Breast epithelium (tissue), 4 donors: ENCODE measurements at regions not wholly inside any gene's neighbourhood (a gene's known extent, or its start where the extent isn't known, plus 50 kb on each side); places are given as distances from the start of the nearest gene placed in this dataset.

Experiments
- DNase-seq, 2 donors: peaks; one replicate each; pipeline ENCODE4 v3.0.0-alpha.2; 2019; ENCODE audit warnings: low spot score in 2 of 2
- H3K27ac ChIP-seq, 2 donors: fragments of 200-600 bp; sonication (generic) in 1 of 2; one replicate each; pipeline ENCODE4 v1.5.1; 2016 to 2019; ENCODE audit warnings: mild to moderate bottlenecking in 1 of 2
- H3K27me3 ChIP-seq, 2 donors: fragments of 200-600 bp; sonication (generic) in 1 of 2; one replicate each; pipeline versions ENCODE4 v1.5.1 to v1.6.0; 2017 to 2019; ENCODE audit warnings: control low read depth in 1 of 2, mild to moderate bottlenecking in 1 of 2
- H3K36me3 ChIP-seq: fragments of 200-600 bp; one replicate; pipeline ENCODE4 v1.5.1; 2019
- H3K4me1 ChIP-seq, 2 donors: fragments of 200-600 bp; sonication (generic); one replicate each; pipeline ENCODE4 v1.5.1; 2016 to 2019; ENCODE audit warnings: control low read depth in 1 of 2
- H3K4me3 ChIP-seq, 3 donors: fragments of 200-600 bp; sonication (generic); 1 replicate in 2 of 3; 2 replicates in 1 of 3; pipeline ENCODE4 v1.5.1; 2016 to 2019; ENCODE audit warnings: mild to moderate bottlenecking in 3 of 3, moderate library complexity in 2 of 3
- H3K9me3 ChIP-seq, 2 donors: fragments of 200-600 bp; sonication (generic) in 1 of 2; one replicate each; pipeline ENCODE4 v1.5.1; 2016 to 2019; ENCODE audit warnings: control low read depth in 1 of 2
- POLR2A ChIP-seq: fragments of 450-650 bp; IDR thresholded peaks from one replicate; pipeline ENCODE4 v1.6.1; 2016; ENCODE audit warnings: antibody characterized with exemption, mild to moderate bottlenecking, moderate library complexity
- POLR2AphosphoS5 ChIP-seq, 3 donors: sonication (generic); formaldehyde crosslinking; IDR thresholded peaks; one replicate each; pipeline ENCODE4 v1.6.1; 2017; ENCODE audit warnings: antibody characterized with exemption in 3 of 3
- intact Hi-C: fragments of 100-400 bp; cut with DNase I; formaldehyde crosslinking; loops from one replicate; pipeline ENCODE4 v1.15.1; 2023; ENCODE audit warnings: low total_unique reads
- TF ChIP-seq, protein P1 (sequence below), 3 donors: fragments of 450-650 bp; IDR thresholded peaks; one replicate each; pipeline ENCODE4 v1.5.1; 2016 to 2017; ENCODE audit warnings: antibody characterized with exemption in 3 of 3, mild to moderate bottlenecking in 3 of 3, moderate library complexity in 3 of 3

DNA sequence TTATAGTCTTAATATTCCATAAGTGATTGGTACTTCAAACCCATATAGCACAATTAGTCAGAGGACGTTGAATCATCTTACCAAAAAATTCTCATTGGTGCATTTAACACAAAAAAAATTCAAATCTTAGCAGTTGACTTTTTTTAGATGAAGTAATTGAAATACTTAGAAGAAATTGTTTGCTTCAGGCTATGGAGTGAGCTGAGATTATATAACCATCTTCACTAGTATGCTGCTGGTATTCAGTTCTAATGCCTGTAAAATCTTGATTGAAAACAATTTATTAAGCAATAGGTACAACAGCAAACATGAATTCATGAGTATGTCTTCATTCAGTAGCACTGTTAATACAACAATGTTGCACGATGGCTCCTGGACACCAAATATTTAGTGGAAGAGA is 250.0 kb downstream of the GPM6A start:
- H3K27me3 ChIP-seq = no peaks in the 10 kb centered on the region

DNA sequence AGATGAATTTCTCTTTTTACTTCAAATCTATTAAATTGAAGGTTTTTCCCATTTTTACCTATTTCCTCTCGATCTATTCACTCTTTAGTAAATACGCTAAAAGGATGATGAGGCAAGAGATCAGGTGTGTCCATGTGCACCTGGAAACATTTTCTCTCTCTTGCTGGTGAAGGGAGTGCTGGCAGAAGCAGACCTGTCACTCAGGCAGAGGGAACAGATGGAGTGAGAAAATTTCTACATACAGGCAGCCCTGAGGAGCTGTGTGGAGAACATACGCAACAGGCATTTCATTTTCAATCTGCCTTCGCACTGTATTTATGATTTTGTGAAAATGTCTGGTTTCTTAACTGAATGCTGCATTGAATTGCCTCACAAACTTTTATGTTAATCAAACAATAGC is 249.5 kb downstream of the GPM6A start:
- no peak for DNase-seq
- H3K27me3 ChIP-seq = no peaks in the 10 kb centered on the region
- intact Hi-C loops = no loop called here
- no peak overlapping the region for H3K27ac ChIP-seq
- TF ChIP-seq POLR2AphosphoS5 (IDR thresholded peaks at IDR 0.05) (no peak), POLR2A (no peak)
- TF ChIP-seq, protein P1, sequence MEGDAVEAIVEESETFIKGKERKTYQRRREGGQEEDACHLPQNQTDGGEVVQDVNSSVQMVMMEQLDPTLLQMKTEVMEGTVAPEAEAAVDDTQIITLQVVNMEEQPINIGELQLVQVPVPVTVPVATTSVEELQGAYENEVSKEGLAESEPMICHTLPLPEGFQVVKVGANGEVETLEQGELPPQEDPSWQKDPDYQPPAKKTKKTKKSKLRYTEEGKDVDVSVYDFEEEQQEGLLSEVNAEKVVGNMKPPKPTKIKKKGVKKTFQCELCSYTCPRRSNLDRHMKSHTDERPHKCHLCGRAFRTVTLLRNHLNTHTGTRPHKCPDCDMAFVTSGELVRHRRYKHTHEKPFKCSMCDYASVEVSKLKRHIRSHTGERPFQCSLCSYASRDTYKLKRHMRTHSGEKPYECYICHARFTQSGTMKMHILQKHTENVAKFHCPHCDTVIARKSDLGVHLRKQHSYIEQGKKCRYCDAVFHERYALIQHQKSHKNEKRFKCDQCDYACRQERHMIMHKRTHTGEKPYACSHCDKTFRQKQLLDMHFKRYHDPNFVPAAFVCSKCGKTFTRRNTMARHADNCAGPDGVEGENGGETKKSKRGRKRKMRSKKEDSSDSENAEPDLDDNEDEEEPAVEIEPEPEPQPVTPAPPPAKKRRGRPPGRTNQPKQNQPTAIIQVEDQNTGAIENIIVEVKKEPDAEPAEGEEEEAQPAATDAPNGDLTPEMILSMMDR (IDR thresholded peaks at IDR 0.05) = no peak
- H3K4me1 ChIP-seq = no peaks in the 10 kb centered on the region
- no peaks in the 10 kb centered on the region for H3K36me3 ChIP-seq
- no peak overlapping the region for H3K4me3 ChIP-seq
- H3K9me3 ChIP-seq = no peaks in the 10 kb centered on the region

More for the DNA sequence above, 250.0 kb downstream of the GPM6A start:
- Histone ChIP-seq H3K27ac (no peak overlapping the region), H3K4me3 (no peak overlapping the region), H3K9me3 (no peaks in the 10 kb centered on the region), H3K4me1 (no peaks in the 10 kb centered on the region), H3K36me3 (no peaks in the 10 kb centered on the region)
- DNase-seq = no peak
- intact Hi-C loops = no loop called here
- TF ChIP-seq POLR2A (no peak), POLR2AphosphoS5 (IDR thresholded peaks at IDR 0.05) (no peak)
- TF ChIP-seq, protein P1 (IDR thresholded peaks at IDR 0.05) = no peak
